ENCODE measurements at regions not wholly inside any gene's neighbourhood (a gene's known extent, or its start where the extent isn't known, plus 50 kb on each side); places are given as distances from the start of the nearest gene placed in this dataset.

DNA sequence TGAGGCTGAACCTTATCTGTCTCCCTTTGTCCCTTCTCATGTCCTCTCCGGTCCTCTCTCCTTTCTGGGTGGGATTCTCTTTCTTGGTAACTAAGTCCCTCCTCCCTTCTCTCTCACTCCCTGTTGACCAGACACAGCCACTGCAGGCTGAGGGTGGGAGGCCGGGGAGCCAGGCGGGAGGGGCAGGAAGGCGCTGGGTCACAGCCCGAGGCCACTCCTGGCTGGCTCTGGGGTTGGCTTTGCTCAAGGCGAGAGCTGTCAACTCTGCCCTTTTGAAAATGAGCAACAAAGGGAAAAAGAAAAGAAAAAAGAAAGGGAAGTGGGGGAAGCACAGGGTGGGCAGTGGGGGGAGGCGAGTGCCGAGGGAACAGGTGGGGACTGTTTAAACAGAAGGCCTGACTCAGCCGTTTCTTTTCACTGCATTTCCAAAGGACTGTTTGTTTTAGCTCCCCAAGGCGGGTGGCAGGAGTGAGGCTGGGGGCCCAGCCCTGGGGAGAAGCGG lies 70.5 kb upstream of the IGFBP5 start:
- intact Hi-C loops (cut with micrococcal nuclease; ENCODE audit: unreplicated experiment) = no loop called here
- ChIA-PET POLR2A (interaction anchor here (0.6 to 1.1 kb wide), 2 partner anchors 493 to 1117 kb away, joined by 3 read pairs; no protein-coding TSS in a partner anchor), CTCF (ENCODE audit: unreplicated experiment) (interaction anchor here (0.6 kb wide), 1 partner anchor 84 kb away, joined by 3 read pairs; no protein-coding TSS in a partner anchor)
- H3K9me3 ChIP-seq (ENCODE audit: low read length) = no peaks in the 10 kb centered on the region
- H2AFZ ChIP-seq (ENCODE audit: low read length) = no peak overlapping the region
- H3K79me2 ChIP-seq (ENCODE audit: insufficient read depth, low read depth, low read length) = no peaks in the 10 kb centered on the region
- H3K4me1 ChIP-seq (ENCODE audit: insufficient read depth, low read length, poor library complexity, severe bottlenecking) = no peaks in the 10 kb centered on the region
- no TSS peak for BruUV-seq (replicated peaks)
- H4K20me1 ChIP-seq (ENCODE audit: insufficient read depth, low read length) = no peaks in the 10 kb centered on the region
- H3K27ac ChIP-seq (ENCODE audit: low read depth, low read length, poor library complexity, severe bottlenecking) = no peak overlapping the region
- no peak overlapping the region for H3K4me3 ChIP-seq (ENCODE audit: low read depth, low read length, poor library complexity, severe bottlenecking)
- H3K9me2 ChIP-seq (ENCODE audit: insufficient read depth, low read length) = no peaks in the 10 kb centered on the region
- no peak for DNase-seq (ENCODE audit: low spot score)
- TF ChIP-seq EZH2phosphoT487 (IDR thresholded peaks at IDR 0.05; ENCODE audit: borderline replicate concordance, low read depth, low read length) (no peak), CTCF (conservative IDR thresholded peaks at IDR 0.05; ENCODE audit: low read length) (no peak)
- H3K36me3 ChIP-seq (ENCODE audit: insufficient read depth, low read length) = no peaks in the 10 kb centered on the region
- no peak overlapping the region for H3K4me2 ChIP-seq (ENCODE audit: low read length)

DNA sequence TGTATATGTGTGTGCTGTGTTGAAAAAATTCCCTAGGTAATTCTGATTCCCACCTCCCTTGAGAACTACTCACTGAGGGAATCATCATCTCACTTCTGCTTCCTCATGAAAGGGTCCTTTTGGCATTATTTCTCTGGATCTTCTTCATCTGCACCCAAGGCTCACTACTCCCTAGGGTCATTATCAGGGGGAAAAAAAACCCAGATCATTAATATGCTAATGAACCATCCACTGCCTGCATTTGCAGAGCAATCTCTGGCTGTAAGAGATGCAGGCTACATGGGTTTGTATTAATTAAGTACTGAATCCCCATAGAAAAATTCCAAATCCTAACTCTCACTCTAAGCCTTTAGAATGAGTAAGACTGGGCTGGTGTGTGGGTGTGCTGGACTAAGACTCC lies 68.0 kb upstream of the IGFBP5 start:
- no peaks in the 10 kb centered on the region for H3K4me1 ChIP-seq (ENCODE audit: insufficient read depth, low read length, poor library complexity, severe bottlenecking)
- CTCF ChIA-PET (ENCODE audit: unreplicated experiment) = no interaction called here
- H3K36me3 ChIP-seq (ENCODE audit: insufficient read depth, low read length) = no peaks in the 10 kb centered on the region
- no peak overlapping the region for H3K4me3 ChIP-seq (ENCODE audit: low read depth, low read length, poor library complexity, severe bottlenecking)
- intact Hi-C loops (cut with micrococcal nuclease; ENCODE audit: unreplicated experiment) = no loop called here
- DNase-seq (ENCODE audit: low spot score) = no peak
- H2AFZ ChIP-seq (ENCODE audit: low read length) = no peak overlapping the region
- no peaks in the 10 kb centered on the region for H3K79me2 ChIP-seq (ENCODE audit: insufficient read depth, low read depth, low read length)
- H3K27ac ChIP-seq (ENCODE audit: low read depth, low read length, poor library complexity, severe bottlenecking) = no peak overlapping the region
- H3K4me2 ChIP-seq (ENCODE audit: low read length) = no peak overlapping the region
- no peaks in the 10 kb centered on the region for H3K9me2 ChIP-seq (ENCODE audit: insufficient read depth, low read length)
- no peak for TF ChIP-seq CTCF (conservative IDR thresholded peaks at IDR 0.05; ENCODE audit: low read length)
- H3K9me3 ChIP-seq (ENCODE audit: low read length) = no peaks in the 10 kb centered on the region
- POLR2A ChIA-PET = no interaction called here
- no peaks in the 10 kb centered on the region for H4K20me1 ChIP-seq (ENCODE audit: insufficient read depth, low read length)
- no TSS peak for BruUV-seq (replicated peaks)

GRCh38 chr2:216761809-216762208 lies 66.5 kb upstream of the IGFBP5 start:
- BruUV-seq (replicated peaks) = no TSS peak
- TF ChIP-seq CTCF (conservative IDR thresholded peaks at IDR 0.05; ENCODE audit: low read length) (no peak), EZH2phosphoT487 (IDR thresholded peaks at IDR 0.05; ENCODE audit: borderline replicate concordance, low read depth, low read length) (no peak)
- H2AFZ ChIP-seq (ENCODE audit: low read length) = no peak overlapping the region

More at GRCh38 chr2:216761809-216762208, 66.5 kb upstream of the IGFBP5 start:
- Histone ChIP-seq H3K36me3 (ENCODE audit: insufficient read depth, low read length) (no peaks in the 10 kb centered on the region), H3K9me3 (ENCODE audit: low read length) (no peaks in the 10 kb centered on the region), H3K9me2 (ENCODE audit: insufficient read depth, low read length) (no peaks in the 10 kb centered on the region), H3K4me1 (ENCODE audit: insufficient read depth, low read length, poor library complexity, severe bottlenecking) (no peaks in the 10 kb centered on the region), H3K4me3 (ENCODE audit: low read depth, low read length, poor library complexity, severe bottlenecking) (no peak overlapping the region), H3K79me2 (ENCODE audit: insufficient read depth, low read depth, low read length) (no peaks in the 10 kb centered on the region), H3K27ac (ENCODE audit: low read depth, low read length, poor library complexity, severe bottlenecking) (no peak overlapping the region), H3K4me2 (ENCODE audit: low read length) (no peak overlapping the region), H4K20me1 (ENCODE audit: insufficient read depth, low read length) (no peaks in the 10 kb centered on the region)
- intact Hi-C loops (cut with micrococcal nuclease; ENCODE audit: unreplicated experiment) = no loop called here
- no peak for DNase-seq (ENCODE audit: low spot score)
- CTCF ChIA-PET (ENCODE audit: unreplicated experiment) = no interaction called here
- POLR2A ChIA-PET = no interaction called here
